Ovary (tissue), 3 donors: ENCODE measurements at regions not wholly inside any gene's neighbourhood (a gene's known extent, or its start where the extent isn't known, plus 50 kb on each side); places are given as distances from the start of the nearest gene placed in this dataset.

Experiments used
- CTCF ChIP-seq, 3 donors: fragments of 450-650 bp in 2 of 3; fragments of 200-600 bp in 1 of 3; IDR thresholded peaks; one replicate each; pipeline versions ENCODE4 v1.5.1 to v1.8.0; 2016 to 2022; ENCODE audit warnings: antibody characterized with exemption in 3 of 3, mild to moderate bottlenecking in 1 of 3
- EP300 ChIP-seq: sonication (generic); formaldehyde crosslinking; IDR thresholded peaks from one replicate; pipeline ENCODE4 v1.6.1; 2017; ENCODE audit warnings: antibody characterized with exemption
- POLR2A ChIP-seq: fragments of 450-650 bp; IDR thresholded peaks from one replicate; pipeline ENCODE4 v1.6.1; 2017; ENCODE audit warnings: antibody characterized with exemption, mild to moderate bottlenecking, moderate library complexity
- donor health status: DM: no; HTN: no; CAD: no.

- TF ChIP-seq CTCF (IDR thresholded peaks at IDR 0.05) (no peak), EP300 (peak; percentile 97), POLR2A (peak; percentile 59)
These were observed 49.7 kb upstream of the ATF3 start for GRCh38 chr1:212558693-212559480.
